ENCODE measurements at regions not wholly inside any gene's neighbourhood (a gene's known extent, or its start where the extent isn't known, plus 50 kb on each side); places are given as distances from the start of the nearest gene placed in this dataset.

DNA sequence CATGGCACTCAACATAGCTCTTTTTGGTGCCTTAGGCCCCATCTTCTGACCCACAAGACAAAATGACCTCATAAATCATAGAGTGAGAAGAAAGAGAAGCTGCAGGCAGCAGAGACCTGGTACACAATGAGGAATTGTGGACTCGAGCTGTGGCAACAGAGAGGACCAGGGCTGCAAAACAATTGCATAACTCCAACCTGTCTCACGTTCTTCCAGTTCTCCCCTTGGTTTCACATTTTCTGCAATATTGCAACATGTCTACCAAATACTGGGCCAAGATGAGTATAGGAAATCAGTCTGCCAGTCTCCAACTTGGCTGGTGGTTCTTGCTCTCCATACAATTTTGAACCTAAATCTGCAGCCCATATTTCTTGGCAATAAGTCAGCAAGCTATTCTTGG is 105.3 kb downstream of the KDR start:
- Histone ChIP-seq H3K9me3 (no peaks in the 10 kb centered on the region), H3K4me3 (no peak overlapping the region), H3K27ac (no peak overlapping the region), H3K36me3 (ENCODE audit: low read depth, missing control alignments) (no peaks in the 10 kb centered on the region), H3K27me3 (no peaks in the 10 kb centered on the region), H3K4me1 (no peaks in the 10 kb centered on the region)
- no peak for DNase-seq
- TF ChIP-seq POLR2A (IDR thresholded peaks at IDR 0.05) = no peak
- TF ChIP-seq, protein P1, sequence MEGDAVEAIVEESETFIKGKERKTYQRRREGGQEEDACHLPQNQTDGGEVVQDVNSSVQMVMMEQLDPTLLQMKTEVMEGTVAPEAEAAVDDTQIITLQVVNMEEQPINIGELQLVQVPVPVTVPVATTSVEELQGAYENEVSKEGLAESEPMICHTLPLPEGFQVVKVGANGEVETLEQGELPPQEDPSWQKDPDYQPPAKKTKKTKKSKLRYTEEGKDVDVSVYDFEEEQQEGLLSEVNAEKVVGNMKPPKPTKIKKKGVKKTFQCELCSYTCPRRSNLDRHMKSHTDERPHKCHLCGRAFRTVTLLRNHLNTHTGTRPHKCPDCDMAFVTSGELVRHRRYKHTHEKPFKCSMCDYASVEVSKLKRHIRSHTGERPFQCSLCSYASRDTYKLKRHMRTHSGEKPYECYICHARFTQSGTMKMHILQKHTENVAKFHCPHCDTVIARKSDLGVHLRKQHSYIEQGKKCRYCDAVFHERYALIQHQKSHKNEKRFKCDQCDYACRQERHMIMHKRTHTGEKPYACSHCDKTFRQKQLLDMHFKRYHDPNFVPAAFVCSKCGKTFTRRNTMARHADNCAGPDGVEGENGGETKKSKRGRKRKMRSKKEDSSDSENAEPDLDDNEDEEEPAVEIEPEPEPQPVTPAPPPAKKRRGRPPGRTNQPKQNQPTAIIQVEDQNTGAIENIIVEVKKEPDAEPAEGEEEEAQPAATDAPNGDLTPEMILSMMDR (IDR thresholded peaks at IDR 0.05) = no peak
- intact Hi-C loops (cut with DNase I; ENCODE audit: low total_unique reads) = no loop called here
- 75 to 86% methylated on average over 2 of the region's 2 CpGs for WGBS, 2 donors

DNA sequence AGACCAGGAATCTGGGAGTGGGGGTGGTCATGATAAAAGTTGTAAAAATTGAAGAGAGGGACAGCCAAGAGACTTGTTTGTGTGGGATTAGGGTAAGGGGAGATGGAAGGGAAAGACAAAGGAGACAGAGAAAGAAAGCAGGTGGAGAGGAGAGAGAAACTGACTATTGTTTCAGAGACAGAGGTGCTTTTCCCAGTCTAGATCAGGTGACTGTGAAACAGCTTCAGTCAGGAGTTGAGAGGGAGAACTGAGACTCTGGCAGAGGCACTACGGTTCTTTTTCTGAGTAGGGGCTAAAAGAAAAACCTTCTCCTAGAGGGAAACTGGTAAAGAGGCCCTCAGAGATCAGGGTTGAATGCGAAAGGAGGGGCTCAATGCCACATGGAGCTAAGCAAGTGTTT is 106.4 kb downstream of the KDR start:
- H3K4me1 ChIP-seq = no peaks in the 10 kb centered on the region
- H3K9me3 ChIP-seq = no peaks in the 10 kb centered on the region
- DNase-seq = no peak
- no peak overlapping the region for H3K27ac ChIP-seq
- H3K27me3 ChIP-seq = no peaks in the 10 kb centered on the region
- no peak overlapping the region for H3K4me3 ChIP-seq
- intact Hi-C loops (cut with DNase I; ENCODE audit: low total_unique reads) = no loop called here
- TF ChIP-seq, protein P1 (IDR thresholded peaks at IDR 0.05) = no peak
- TF ChIP-seq POLR2A (IDR thresholded peaks at IDR 0.05) = no peak
- H3K36me3 ChIP-seq (ENCODE audit: low read depth, missing control alignments) = no peaks in the 10 kb centered on the region
- 55 to 64% methylated on average over 2 of the region's 2 CpGs for whole genome bisulfite sequencing, 2 donors

DNA sequence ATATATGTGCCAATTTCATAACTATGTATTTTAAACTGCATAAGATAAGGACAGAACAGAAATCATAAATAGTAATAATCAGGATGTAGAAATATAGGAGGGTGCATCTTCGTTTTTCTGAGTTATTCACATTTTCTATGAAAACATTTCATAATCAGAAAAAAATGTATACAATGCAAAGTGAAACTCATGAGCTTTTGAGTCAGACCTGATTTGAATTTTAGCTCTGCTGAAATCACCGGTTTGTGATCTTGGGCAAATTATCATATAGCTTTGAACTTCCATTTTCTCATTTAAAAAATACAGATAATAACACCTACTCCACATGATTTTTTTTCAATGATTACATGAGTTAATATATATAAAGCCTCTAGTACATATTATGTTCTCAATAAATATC is 106.9 kb downstream of the KDR start:
- H3K27me3 ChIP-seq = no peaks in the 10 kb centered on the region
- DNase-seq = no peak
- 86 to 89% methylated on average over 2 of the region's 2 CpGs for WGBS, 2 donors
- H3K9me3 ChIP-seq = no peaks in the 10 kb centered on the region
- TF ChIP-seq, protein P1 (IDR thresholded peaks at IDR 0.05) = no peak
- TF ChIP-seq POLR2A (IDR thresholded peaks at IDR 0.05) = no peak
- H3K4me3 ChIP-seq = no peak overlapping the region
- H3K4me1 ChIP-seq = no peaks in the 10 kb centered on the region
- no peaks in the 10 kb centered on the region for H3K36me3 ChIP-seq (ENCODE audit: low read depth, missing control alignments)
- H3K27ac ChIP-seq = no peak overlapping the region
- intact Hi-C loops (cut with DNase I; ENCODE audit: low total_unique reads) = no loop called here

DNA sequence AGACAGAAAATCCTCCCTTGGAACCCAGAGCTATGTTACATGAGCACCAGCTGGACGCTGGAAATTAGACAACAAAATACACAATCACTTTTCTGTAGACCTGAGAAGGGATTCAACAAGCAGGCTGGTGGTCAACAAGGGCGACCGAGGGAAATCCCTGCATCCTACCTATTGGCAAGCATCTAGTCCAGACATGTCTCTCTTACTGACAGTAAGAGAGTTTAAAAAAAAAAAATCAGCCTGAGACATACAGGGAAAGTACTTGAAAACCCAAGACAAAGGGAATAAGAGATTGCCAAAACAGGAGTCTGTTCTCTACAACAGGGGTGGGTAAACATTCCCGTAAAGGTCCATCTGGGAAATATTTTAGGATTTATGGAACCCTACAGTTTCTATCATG is 108.0 kb downstream of the KDR start:
- Histone ChIP-seq H3K4me1 (no peaks in the 10 kb centered on the region), H3K9me3 (no peaks in the 10 kb centered on the region), H3K36me3 (ENCODE audit: low read depth, missing control alignments) (no peaks in the 10 kb centered on the region), H3K4me3 (no peak overlapping the region), H3K27me3 (no peaks in the 10 kb centered on the region), H3K27ac (no peak overlapping the region)
- no peak for TF ChIP-seq POLR2A (IDR thresholded peaks at IDR 0.05)
- TF ChIP-seq, protein P1 (IDR thresholded peaks at IDR 0.05) = no peak
- WGBS, 2 donors = 85 to 93% methylated on average over 4 of the region's 4 CpGs
- no peak for DNase-seq
- intact Hi-C loops (cut with DNase I; ENCODE audit: low total_unique reads) = no loop called here

DNA sequence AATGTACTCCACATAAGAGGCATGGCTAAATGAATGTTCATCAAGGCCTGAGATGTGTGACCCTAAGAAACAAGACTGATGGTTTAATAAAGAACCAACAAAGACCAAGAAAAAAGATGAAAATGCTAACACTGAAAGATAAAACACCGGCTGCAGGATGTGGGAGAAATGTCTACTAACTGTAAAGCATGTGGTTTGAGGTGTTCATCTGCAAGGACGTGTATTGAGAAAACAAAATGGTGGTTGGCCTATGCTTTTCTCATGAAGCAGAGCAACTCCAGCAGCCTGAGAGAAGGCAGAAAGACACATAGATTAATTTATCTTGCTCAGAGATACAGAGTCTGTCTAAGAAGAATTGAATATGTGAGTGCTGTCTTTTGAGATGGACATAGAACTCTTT is 109.3 kb downstream of the KDR start:
- intact Hi-C loops (cut with DNase I; ENCODE audit: low total_unique reads) = no loop called here
- H3K9me3 ChIP-seq = no peaks in the 10 kb centered on the region
- DNase-seq = no peak
- TF ChIP-seq, protein P1 (IDR thresholded peaks at IDR 0.05) = no peak
- TF ChIP-seq POLR2A (IDR thresholded peaks at IDR 0.05) = no peak
- H3K36me3 ChIP-seq (ENCODE audit: low read depth, missing control alignments) = no peaks in the 10 kb centered on the region
- no peaks in the 10 kb centered on the region for H3K4me1 ChIP-seq
- no peak overlapping the region for H3K4me3 ChIP-seq
- 70 to 78% methylated on average over 2 of the region's 2 CpGs for WGBS, 2 donors
- H3K27ac ChIP-seq = no peak overlapping the region
- no peaks in the 10 kb centered on the region for H3K27me3 ChIP-seq
